ENCODE measurements at regions not wholly inside any gene's neighbourhood (a gene's known extent, or its start where the extent isn't known, plus 50 kb on each side); places are given as distances from the start of the nearest gene placed in this dataset.

DNA sequence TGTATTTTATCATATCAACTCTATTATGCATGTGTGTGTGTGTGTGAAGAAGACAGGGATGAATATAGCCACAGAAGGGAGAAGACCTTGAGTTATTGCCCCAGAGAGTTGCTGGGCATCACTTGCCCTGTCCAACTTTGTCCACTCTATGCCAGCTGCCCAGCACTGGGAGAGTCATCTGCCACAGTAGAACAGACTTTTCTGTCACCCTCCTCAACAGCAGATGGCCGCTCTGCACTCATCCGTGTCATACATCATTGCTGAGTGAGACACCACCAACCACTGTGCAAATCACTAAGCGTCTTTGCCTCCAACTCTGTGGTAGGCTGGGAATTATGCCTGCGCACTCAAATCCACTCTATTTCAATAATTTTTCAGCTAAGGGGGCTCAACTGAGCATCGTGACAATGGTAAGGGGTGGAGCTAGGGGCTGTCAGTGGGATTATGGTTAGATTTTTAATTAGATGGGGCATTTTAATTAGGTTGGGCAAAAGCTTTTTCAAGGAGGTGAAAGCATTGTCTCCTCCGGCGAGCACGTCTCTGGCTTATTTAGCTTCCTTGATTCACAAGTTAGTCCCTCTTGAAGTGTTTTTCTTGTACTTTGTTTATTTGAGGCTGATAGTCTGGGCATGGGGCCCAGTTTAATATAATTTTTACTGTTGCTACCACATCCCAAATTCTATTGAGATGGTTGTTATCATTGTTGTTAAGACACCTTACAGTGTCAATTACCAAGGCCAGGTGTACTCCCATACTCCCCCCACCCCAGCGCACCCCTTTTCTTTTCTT lies 100.1 kb upstream of the KLF3 start:
- DNase-seq (ENCODE audit: low read depth), result no peak

DNA sequence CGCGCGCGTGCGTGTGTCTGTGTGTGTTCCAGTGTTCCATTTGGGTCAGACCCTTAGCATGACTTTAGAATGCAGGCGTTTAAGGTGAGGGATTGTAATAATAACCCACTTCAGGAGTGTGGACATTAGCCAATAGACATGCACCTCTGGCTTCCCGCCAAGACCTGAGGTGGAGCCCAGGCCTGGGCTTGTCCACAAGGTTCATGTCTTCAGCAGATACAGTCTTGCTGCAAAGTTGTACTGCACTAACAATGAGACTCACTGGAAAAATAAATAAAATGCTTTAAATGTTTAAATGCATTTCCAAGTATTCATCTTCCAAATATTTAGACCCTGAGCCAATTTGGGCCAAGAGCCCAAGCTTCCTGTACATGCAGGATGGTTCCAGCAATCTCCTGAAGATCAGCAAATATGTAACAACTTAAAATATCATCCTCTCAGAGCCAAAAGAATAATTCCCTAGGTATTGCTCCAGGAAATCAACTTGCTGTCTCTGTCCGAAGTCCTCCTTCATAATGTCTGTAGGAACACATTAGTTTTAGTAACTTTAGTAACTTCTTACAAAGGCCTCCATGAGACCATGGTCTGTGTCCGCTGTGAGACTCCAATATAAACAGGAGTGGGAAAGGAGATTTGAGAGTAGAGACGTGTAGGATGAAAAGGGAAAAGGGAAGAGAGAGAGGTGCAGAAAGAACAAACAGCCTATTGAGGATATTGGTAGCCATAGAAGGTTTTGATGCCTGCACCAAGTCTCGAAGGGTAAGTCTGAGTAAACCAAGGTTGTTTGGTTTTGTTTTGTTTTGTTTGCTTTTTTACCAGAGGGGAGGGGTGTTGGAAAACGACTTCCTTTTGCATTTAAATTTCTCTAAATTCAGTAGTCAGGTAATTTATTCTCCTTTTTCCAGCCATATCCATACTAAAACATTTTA lies 98.5 kb upstream of the KLF3 start:
- no peak for DNase-seq (ENCODE audit: low read depth)

DNA sequence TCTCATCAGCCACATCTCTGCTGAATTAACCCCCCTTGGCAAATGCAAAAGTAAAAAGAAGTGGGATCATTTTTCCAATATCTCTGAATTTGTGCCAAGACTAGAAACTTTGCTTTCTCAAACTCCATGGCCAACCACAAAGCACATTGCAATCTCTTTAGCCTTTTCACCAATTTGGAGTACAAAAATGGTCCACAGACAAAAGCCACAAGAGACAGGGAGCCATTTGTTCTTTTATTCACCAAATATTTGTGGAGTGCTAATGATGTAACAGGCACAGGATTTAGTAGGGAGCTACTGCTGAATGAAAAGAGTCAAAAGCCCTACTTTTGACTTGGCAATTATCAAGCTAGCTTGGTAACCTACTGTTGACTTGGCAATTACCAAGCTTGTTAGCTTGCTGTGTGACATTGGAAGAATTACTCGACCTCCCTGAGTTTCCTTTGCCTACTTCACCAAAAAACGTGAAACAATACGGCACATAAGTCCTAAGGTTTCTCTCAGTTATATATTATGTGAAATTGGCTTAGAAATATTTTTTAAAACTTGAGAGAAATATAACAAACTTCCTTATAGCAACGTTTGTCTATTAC lies 97.1 kb upstream of the KLF3 start:
- DNase-seq (ENCODE audit: low read depth), result no peak

DNA sequence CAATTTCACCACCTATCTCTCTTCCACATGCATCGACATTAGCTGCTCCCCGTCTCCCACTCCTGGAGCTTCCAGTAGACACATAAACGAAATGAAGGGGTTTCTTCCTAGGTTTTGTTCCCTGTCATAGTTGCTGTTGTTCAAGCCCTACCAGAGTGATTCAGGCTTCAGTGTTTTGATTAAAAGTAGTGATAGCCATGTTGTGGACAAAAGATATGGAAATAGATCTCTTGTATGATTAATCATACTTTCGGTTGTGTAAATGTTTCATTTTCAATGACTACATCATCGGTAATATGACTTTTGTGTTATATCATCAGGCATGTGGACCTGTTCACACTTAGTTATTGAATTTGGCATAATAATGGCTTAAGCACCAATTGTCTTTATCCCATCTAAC lies 96.5 kb upstream of the KLF3 start:
- no peak for DNase-seq (ENCODE audit: low read depth)

DNA sequence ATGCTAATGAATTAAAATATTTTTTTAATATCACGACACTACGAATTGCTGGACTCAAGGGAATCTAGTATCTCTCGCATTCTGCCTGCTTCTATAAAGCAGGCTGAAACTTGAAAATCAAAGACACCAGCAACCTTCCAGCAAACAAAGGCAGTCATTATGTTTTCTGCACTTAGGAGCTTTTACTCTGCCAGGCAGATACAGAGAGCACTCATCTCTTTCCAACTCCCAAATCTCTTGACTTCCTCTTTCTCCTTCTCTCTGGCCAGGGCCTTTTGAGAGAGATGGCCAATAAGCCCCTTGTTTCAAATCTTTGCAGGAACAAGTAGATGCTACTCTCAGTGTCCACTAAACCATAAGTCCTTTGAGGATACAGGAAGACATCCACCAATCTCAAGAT lies 95.2 kb upstream of the KLF3 start:
- no peak for DNase-seq (ENCODE audit: low read depth)

DNA sequence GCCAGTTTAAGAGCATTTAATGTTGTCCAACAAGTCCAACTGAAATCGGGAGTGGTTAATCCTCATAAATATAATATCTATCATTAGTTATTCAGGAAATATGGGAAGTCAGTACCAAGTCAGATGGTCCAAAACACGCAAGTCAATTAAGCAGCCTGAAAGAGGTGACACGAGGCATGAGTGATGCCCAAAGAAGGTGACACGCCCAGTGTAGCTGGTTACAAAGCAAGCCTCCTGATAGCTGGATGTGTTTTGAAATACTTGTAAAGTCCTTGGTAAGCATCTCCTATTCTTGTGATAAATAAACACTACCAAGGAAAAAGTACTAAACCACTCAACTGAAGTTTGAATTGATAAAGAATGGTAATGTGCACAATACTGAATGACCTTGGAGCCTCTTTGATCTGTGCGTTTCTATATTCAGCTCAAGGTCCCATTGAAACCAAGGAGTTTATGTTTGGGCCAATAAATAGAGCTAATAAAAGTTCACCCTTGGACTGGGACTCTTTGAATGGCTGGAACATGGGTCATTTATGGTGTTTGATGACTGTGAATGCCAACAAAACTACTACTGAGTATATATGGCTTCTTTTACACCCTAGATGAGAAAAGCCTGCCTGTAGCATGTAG lies 93.2 kb upstream of the KLF3 start:
- DNase-seq (ENCODE audit: low read depth), result no peak

DNA sequence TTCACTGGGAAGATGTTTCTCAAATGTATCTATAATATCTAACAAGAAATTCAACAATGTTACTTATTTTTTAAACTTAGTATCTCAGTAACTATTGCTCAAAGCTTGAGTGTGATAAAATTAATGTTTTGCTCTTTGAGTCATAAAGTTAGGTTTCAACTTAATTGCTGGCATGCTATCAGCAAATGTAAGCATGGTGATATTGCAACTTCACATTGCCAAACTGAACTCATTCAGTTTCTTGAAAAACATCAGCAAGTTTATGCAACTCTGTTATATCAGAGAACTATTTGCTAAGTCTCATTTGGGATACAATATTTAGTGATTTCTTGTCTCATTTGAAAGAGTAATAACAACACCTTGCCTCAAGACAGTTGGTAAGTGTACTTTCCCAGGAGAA lies 91.2 kb upstream of the KLF3 start:
- no peak for DNase-seq (ENCODE audit: low read depth)

DNA sequence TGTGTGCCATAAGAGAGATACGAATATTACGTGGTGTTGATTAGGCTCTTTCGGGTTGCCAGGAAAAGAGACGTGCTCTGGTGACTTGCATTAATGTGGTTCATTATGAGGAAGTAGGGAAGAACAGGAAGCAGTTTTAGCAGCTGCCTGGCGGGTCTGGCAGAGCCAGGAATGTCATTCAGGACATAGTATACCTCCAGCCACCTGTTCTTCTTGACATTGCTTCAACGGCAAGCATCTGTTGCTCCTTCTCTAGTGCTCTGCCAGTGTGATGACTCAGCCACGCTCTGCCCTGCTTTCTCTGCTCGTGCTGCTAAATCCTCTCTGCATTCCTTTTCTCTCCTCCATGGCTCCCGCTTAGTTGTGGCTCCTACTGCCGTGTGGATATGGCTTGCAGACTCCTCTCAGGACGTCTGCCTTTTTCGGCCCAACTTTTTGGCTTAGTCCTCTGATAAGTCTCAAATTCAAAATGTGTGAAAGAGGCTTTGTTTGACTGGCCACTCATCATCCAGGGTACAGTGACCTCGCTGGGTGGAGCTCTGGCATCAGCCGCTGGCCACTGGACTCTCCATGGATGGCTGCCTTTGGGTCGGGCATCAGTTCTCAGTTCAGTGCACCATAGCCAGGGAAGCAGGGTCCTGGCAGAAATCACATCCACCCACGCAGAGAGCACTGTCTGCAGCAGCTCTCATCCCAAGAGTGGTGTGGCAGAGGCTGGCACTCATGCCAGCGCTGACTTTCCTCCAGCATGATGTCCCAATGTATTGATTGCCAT lies 89.3 kb upstream of the KLF3 start:
- DNase-seq (ENCODE audit: low read depth), result no peak

DNA sequence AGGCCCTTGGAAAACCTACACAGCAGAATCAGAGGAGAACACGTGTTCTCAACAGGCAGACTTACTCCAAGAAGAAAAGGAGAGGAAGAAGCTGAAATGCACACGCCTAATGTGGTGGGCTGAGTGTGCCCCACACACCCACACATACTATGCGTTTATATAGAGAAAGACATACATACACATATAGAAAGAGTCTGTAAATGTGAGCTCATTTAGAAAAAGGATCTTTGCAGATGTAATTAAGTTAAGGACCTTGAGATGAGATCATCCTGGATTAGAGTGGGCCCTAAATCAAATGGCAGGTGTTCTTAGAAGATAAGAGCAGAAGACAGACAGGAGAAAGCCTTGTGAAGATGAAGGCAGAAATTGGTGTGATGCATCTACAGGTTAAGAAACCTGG lies 87.2 kb upstream of the KLF3 start:
- no peak for DNase-seq (ENCODE audit: low read depth)

DNA sequence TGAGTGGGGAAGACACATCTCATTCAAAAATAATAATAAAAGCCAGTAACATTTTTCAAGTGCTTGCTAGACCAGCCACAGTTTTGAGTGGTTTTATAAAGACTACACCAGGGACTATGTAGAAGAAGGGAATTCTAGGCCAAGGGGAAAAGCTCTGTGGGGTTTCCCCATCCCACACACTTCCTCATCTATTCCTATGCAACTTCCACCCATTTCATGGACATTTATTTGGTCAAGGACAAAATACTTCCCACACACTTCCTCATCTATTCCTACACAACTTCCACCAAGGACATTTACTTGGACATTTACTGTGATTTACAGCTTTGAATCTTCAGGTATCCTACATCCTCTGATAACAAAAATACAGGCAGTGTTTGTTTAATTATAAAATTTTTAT lies 86.5 kb upstream of the KLF3 start:
- no peak for DNase-seq (ENCODE audit: low read depth)

DNA sequence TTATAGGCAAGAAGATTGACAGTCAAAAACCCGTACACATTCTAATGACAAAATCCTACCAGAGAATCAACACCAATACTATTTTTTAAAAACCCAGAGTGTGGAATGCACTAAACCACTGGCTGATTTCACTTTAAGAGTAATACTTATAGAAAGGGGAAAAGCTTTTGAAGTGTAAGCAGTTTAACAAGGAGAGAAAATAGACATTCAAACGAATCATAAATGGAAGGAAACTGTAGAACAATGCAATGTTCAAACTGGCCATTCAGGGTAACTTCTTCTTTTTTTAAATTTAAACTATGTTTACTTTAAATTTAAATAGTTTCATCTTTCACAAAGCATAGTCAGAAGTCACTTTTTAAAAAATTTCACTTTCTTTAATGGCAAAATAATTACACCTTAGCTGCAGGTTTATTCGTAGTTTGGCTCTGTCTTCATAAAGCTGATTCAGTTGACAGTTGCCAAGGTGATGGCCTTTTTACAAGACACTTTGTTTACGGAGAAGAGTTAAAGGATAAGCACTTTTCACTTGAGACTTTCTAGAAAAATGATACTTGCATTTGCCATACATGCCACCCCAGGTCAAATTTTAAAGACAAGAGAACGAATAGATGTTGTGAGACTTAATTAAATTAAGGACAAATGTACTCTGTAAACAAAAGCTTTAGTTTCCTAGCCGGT lies 82.4 kb upstream of the KLF3 start:
- DNase-seq (ENCODE audit: low read depth), result no peak

DNA sequence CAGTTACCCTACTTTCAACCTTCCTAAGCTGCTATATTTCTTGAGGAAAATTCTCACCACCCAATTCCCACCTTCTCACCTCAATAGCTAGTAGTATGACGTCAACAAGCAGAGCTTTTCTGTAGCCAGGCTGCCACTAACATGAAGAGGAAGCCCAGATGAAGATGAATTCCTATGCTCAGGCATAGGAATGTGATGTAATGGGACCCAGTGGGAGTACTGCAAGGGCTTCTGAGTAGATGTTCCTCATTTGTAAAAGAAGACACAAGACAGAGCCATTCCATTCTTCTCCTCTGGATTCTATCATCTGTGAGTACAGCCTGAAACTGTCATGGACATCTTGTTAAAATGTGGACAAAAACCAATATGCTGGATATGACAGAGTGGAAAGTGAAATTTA lies 81.6 kb upstream of the KLF3 start:
- DNase-seq (ENCODE audit: low read depth), result no peak

DNA sequence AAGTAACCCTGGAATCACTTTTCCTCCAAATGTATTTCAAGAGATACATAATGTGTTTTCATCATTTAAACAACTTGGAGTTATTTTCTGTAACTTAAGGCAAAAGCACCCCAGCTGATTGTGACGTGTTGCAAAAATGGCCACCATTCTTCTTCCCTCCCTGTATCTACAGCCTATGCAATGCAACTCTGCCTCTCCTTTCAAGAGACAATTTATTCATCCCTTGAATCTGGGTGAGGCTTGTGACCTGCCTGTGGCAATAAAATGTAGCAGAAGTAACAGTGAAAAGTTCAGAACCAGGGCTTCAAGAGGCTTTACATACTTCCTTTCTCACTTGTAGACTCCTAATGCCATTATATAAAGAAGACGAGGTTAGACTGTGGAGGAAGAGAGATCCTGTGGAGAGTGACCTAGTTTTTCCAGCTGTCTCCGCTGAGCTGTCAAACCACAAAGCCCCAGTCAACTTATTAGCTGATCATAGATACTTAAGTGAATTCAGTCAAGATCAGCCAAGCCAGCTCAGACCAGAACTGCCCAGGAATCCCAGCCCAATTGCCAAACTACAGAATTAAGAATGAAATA lies 81.0 kb upstream of the KLF3 start:
- peak; percentile 16 for DNase-seq (ENCODE audit: low read depth)

DNA sequence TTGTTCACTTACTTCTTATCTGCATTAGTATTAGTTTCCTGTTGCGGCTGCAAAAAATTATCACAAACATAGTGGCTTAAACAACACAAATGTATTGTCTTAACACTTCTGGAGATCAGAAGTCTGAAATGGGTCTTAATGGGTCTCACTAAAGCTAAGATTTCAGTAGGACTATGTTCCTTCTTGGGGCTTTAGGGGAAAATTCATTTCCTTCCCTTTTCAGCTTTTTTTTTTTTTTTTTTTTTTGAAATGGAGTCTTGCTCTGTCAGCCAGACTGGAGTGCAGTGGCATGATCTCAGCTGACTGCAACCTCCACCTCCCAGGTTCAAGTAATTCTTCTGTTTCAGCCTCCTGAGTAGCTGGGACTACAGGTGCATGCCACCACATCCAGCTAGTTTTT lies 78.1 kb upstream of the KLF3 start:
- DNase-seq (ENCODE audit: low read depth), result no peak

DNA sequence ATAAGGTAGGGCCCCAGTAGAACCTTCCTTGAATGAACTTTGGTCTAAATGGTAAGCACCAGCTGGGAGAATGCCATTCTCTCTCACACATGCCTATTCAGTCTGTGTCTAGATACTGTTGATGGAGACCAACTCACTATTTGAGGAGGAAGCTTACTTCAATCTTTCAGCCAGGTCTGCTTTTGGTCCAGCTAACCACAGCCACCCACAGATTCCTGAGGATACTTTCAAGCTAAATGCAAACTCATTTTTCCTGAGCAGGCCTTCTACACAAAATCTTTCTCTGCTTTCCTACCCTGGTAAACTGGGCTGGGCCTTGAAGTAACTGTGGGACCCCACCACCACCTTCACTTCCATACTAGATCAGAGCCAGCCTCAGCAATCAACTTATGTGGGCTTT lies 76.9 kb upstream of the KLF3 start:
- no peak for DNase-seq (ENCODE audit: low read depth)

DNA sequence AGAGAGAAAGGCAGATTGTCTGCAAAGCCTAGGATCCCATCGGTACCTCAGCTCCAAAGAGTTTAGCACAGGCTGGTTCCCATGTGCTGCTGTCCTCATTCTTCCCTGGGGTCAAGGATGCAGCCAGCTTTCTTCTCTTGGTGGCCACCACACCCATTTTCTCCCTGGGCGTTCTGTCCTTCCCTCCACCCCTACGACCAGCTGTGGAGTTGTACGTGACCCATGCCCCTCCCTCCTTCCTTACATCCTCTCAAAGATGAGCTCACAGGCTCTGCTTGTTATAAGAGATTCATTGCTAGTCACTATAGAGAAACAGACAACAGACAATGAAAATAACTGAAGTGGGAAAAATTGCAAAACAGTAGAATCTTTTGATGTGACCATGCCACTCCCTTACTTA lies 74.0 kb upstream of the KLF3 start:
- no peak for DNase-seq (ENCODE audit: low read depth)

DNA sequence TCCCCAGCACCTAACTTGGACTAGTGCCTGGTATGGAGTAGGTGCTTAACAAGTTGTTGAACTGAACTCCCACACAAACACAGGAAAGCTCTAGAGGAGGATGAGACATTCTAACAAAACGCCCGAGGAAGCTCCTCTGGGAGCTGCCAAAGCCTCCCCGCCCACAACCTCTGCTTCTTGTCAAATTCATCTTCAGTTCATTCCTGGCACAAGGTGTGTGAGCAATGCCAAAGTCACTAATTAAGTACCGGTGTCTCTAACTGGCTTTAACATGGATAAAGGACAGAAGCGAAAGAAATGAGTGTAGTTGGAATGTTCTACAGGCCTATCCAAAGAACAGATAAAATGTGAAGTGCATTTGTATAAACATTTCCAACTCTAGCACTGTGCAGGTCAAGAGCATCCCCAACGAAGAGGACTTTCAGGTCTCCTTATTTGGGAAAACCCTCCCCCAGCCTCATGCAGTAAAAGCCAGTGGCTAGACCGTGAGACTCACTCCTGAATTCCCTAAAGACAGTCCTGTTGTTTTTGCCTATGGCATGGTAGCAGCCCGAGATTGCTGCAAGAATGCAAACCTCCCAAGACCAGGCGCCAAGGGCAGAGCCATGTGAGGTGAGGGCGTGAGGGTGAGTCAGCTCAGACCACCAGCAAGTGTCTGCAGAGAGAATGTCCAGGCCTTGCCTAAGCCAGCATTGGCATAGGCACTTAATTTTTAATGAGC lies 72.2 kb upstream of the KLF3 start:
- DNase-seq (ENCODE audit: low read depth), result no peak

DNA sequence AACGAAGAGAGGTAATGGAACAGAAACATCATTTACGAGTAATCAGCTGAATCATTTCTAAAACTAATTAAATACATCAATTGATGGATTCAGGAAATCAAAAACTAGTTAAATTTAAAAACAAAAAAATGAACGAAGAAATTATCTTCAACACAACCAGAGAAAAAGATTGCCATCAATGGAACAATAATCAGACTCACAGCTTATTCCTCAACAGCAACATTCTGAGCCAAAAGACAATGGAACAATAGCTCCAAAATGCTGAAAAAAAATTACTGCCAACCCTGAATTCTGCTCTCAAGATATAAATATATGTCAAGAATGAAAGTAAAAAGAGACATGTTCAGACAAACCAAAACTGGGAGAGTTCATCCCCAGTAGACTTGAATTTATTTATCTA lies 65.5 kb upstream of the KLF3 start:
- DNase-seq (ENCODE audit: low read depth), result no peak

DNA sequence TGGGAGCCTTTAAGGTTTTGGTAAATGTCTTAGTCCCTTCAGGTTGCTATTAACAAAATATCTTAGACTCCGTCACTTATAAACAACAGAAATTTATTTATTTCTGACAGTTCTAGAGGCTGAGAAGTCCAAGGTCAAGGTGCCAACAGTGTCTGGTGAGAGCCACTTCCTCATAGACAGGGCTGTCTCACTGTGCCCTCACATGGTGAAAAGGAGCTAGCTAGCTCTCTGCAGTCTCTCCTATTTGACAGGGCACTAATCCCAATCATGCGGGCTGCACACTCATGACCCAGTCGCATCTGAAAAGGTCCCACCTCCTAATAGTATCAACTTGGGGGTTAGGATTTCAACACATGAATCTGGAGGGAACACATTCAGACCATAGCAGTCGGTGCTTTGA lies 63.4 kb upstream of the KLF3 start:
- no peak for DNase-seq (ENCODE audit: low read depth)

DNA sequence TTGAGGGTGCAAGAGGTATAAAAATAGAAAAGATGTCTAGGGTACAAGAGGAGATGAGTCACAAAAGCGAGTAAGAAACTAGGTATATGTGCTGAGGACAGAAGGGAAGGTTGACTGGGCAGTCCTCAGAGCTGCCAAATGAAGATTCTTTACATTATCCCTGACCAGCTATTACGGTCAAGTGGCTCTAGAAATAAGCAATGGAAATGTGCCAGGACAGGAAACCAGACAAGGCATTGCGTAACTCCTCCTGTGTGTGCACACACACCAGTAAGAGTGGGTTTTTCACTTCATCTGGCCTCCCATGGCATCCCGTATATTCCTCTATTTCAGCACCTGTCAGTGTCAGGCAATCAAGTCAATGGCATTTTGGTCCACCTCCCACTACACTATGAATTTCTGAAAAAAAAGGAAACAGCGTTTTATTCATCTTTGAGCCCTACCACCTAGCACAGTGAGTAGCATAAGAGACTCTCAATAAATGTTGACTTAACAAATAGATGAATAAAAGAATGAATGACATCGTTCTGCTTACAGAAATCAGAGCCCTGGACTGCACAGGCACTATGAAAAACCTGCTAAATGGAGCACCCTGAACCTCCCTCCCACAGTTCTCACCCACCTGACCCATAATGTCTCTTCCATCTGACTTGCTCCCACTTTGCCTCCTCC lies 62.6 kb upstream of the KLF3 start:
- DNase-seq (ENCODE audit: low read depth), result no peak

All from stimulated activated CD4-positive, alpha-beta T cell treated with anti-CD3 and anti-CD28 coated beads, Interleukin-2, amount 100 ng/mL, for 4 hours (primary cell).